Osteoblast (primary cell): ENCODE measurements at regions not wholly inside any gene's neighbourhood (a gene's known extent, or its start where the extent isn't known, plus 50 kb on each side); places are given as distances from the start of the nearest gene placed in this dataset.

Source experiments
- DNase-seq: peaks from one replicate; pipeline ENCODE4 v3.0.0; 2011; ENCODE audit warnings: low spot score, mixed read lengths; ENCODE audit not compliant: insufficient read length; ENCODE audit errors: missing footprints
- H2AFZ ChIP-seq: 2 replicates; pipeline ENCODE4 v1.6.0; 2011; ENCODE audit warnings: mild to moderate bottlenecking, low read length
- H3K27ac ChIP-seq: 2 replicates; pipeline ENCODE4 v1.5.1; 2011; ENCODE audit warnings: mild to moderate bottlenecking, low read depth, low read length, moderate library complexity
- H3K27me3 ChIP-seq: 2 replicates; pipeline ENCODE4 v1.6.0; 2012; ENCODE audit warnings: mild to moderate bottlenecking, control low read depth, inconsistent platforms, low read length, moderate library complexity; ENCODE audit not compliant: insufficient read depth
- H3K36me3 ChIP-seq: 2 replicates; pipeline ENCODE4 v1.5.1; 2011; ENCODE audit warnings: mild to moderate bottlenecking, low read length, control low read depth, moderate library complexity; ENCODE audit not compliant: insufficient read depth
- H3K4me1 ChIP-seq: 2 replicates; pipeline ENCODE4 v1.5.1; 2011; ENCODE audit warnings: mild to moderate bottlenecking, low read length, control low read depth, moderate library complexity; ENCODE audit not compliant: insufficient read depth
- H3K4me2 ChIP-seq: 2 replicates; pipeline ENCODE4 v1.6.0; 2011; ENCODE audit warnings: mild to moderate bottlenecking, low read length; ENCODE audit not compliant: insufficient read depth
- H3K4me3 ChIP-seq: fragments of 200-600 bp; sonication (generic); 3 replicates; pipeline ENCODE4 v1.5.1; 2012; ENCODE audit warnings: mild to moderate bottlenecking, low read length, inconsistent platforms; ENCODE audit not compliant: insufficient read depth
- H3K79me2 ChIP-seq: 2 replicates; pipeline ENCODE4 v1.6.0; 2012; ENCODE audit warnings: mild to moderate bottlenecking, low read length, control low read depth, inconsistent platforms; ENCODE audit not compliant: insufficient read depth
- H3K9me3 ChIP-seq: 2 replicates; pipeline ENCODE4 v1.5.1; 2011; ENCODE audit warnings: low read depth, low read length, control low read depth
- H4K20me1 ChIP-seq: 2 replicates; pipeline ENCODE4 v1.6.0; 2012; ENCODE audit warnings: mild to moderate bottlenecking, low read length, control low read depth; ENCODE audit not compliant: insufficient read depth
- CTCF ChIP-seq: IDR thresholded peaks from 2 replicates; pipeline ENCODE4 v1.5.1; 2011; ENCODE audit warnings: mild to moderate bottlenecking, low read depth, low read length, moderate library complexity; ENCODE audit errors: extremely low read depth

DNA sequence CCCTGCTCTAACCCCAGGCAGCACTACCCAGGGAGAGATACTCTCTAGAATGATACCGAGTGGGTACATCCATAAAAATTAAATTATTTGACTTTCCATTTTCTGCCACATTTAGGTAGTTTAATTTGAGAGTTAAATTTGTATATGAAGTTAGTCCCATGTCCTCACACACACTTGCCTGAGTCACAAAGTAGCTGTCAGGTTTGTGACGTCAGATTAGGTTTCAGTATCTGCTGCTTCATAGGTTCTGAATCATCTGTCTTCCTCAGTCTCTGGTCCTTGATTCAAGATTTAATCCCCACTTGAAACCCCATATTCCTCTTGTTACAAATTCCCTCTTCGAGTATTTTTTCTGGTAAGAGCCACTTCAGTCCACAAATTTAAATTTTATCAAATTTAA, 738.6 kb upstream of the FAM98A start:
- no peaks in the 10 kb centered on the region for H3K36me3 ChIP-seq

GRCh38 chr2:34332813-34333212, 733.7 kb upstream of the FAM98A start:
- H4K20me1 ChIP-seq = no peaks in the 10 kb centered on the region
- no peak for TF ChIP-seq CTCF
- H3K9me3 ChIP-seq = no peaks in the 10 kb centered on the region

More for the DNA sequence above, 738.6 kb upstream of the FAM98A start:
- Histone ChIP-seq H3K4me3 (no peak overlapping the region), H3K4me1 (no peaks in the 10 kb centered on the region), H4K20me1 (no peaks in the 10 kb centered on the region), H3K27ac (no peak overlapping the region), H3K9me3 (no peaks in the 10 kb centered on the region), H3K79me2 (no peaks in the 10 kb centered on the region), H3K4me2 (no peak overlapping the region), H3K27me3 (no peaks in the 10 kb centered on the region), H2AFZ (no peak overlapping the region)
- no peak for TF ChIP-seq CTCF
- DNase-seq = no peak

GRCh38 chr2:34320056-34320455, 721.0 kb upstream of the FAM98A start:
- Histone ChIP-seq H3K4me2 (no peak overlapping the region), H3K4me1 (no peaks in the 10 kb centered on the region), H3K79me2 (no peaks in the 10 kb centered on the region), H2AFZ (no peak overlapping the region), H4K20me1 (no peaks in the 10 kb centered on the region), H3K4me3 (no peak overlapping the region), H3K27me3 (no peaks in the 10 kb centered on the region), H3K36me3 (no peaks in the 10 kb centered on the region), H3K9me3 (no peaks in the 10 kb centered on the region), H3K27ac (no peak overlapping the region)
- no peak for TF ChIP-seq CTCF
- DNase-seq = no peak

More at GRCh38 chr2:34332813-34333212, 733.7 kb upstream of the FAM98A start:
- H3K4me1 ChIP-seq = no peaks in the 10 kb centered on the region
- H3K4me3 ChIP-seq = no peak overlapping the region
- H3K4me2 ChIP-seq = no peak overlapping the region
- H3K27me3 ChIP-seq = no peaks in the 10 kb centered on the region
- H2AFZ ChIP-seq = no peak overlapping the region
- H3K27ac ChIP-seq = no peak overlapping the region
- DNase-seq = no peak
- no peaks in the 10 kb centered on the region for H3K79me2 ChIP-seq
- no peaks in the 10 kb centered on the region for H3K36me3 ChIP-seq

DNA sequence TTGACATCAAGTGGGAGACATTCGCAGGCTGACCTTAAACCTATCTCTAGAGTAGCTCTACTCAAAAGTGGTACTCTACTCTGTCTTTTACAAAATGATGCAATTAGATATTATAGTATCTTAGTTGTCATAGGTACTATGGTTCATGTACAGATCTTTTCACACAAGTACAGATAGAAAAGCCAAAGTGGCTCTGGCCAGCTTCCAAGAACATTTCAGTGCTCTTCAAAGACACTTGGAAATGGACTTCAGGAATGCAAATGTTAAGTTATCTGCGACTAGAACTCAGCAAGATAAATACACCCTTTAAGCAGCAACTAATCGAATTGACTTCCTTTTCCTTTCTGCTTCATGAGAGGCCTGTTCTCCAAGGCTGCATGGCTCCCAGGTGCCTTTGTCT, 718.7 kb upstream of the FAM98A start:
- Histone ChIP-seq H4K20me1 (no peaks in the 10 kb centered on the region), H3K79me2 (no peaks in the 10 kb centered on the region), H3K4me3 (no peak overlapping the region), H3K27me3 (no peaks in the 10 kb centered on the region), H2AFZ (no peak overlapping the region), H3K4me2 (no peak overlapping the region), H3K27ac (no peak overlapping the region), H3K36me3 (no peaks in the 10 kb centered on the region), H3K9me3 (no peaks in the 10 kb centered on the region), H3K4me1 (no peaks in the 10 kb centered on the region)
- TF ChIP-seq CTCF = no peak
- peak; percentile 1 for DNase-seq
